DMS153 treated with DMSO at 0.1 percent for 48 hours (cell line): ENCODE measurements at regions not wholly inside any gene's neighbourhood (a gene's known extent, or its start where the extent isn't known, plus 50 kb on each side); places are given as distances from the start of the nearest gene placed in this dataset.
A peak's percentile ranks its signal among the peaks of the same experiment; 100 is the strongest.

Experiments used
- DNase-seq: peaks from one replicate; lab custom pipeline; 2025; ENCODE audit not compliant: unreplicated experiment; lab: John Stamatoyannopoulos, UW

- no peak for DNase-seq
These were observed 144.9 kb upstream of the RGS17 start for GRCh38 chr6:153275997-153276396.

GRCh38 chr6:153272201-153272980 lies 141.3 kb upstream of the RGS17 start:
- DNase-seq = no peak

GRCh38 chr6:153263489-153263888 lies 132.4 kb upstream of the RGS17 start:
- no peak for DNase-seq

- no peak for DNase-seq
These were observed 120.2 kb upstream of the RGS17 start for GRCh38 chr6:153251326-153251725.

GRCh38 chr6:153237670-153238069 lies 106.6 kb upstream of the RGS17 start:
- no peak for DNase-seq

GRCh38 chr6:153231048-153231646 lies 100.1 kb upstream of the RGS17 start:
- DNase-seq = peak; percentile 38

GRCh38 chr6:153218184-153218792 lies 87.2 kb upstream of the RGS17 start:
- no peak for DNase-seq

GRCh38 chr6:153216789-153217188 lies 85.7 kb upstream of the RGS17 start:
- no peak for DNase-seq

GRCh38 chr6:153215242-153215641 lies 84.2 kb upstream of the RGS17 start:
- DNase-seq = no peak

- no peak for DNase-seq
These were observed 83.4 kb upstream of the RGS17 start for GRCh38 chr6:153214436-153214835.

GRCh38 chr6:153210083-153210482 lies 79.0 kb upstream of the RGS17 start:
- no peak for DNase-seq

GRCh38 chr6:153208706-153209105 lies 77.6 kb upstream of the RGS17 start:
- no peak for DNase-seq

GRCh38 chr6:153207617-153208016 lies 76.5 kb upstream of the RGS17 start:
- no peak for DNase-seq

- no peak for DNase-seq
These were observed 75.9 kb upstream of the RGS17 start for GRCh38 chr6:153207006-153207405.

- no peak for DNase-seq
These were observed 62.1 kb upstream of the RGS17 start for GRCh38 chr6:153192943-153193885.

GRCh38 chr6:153183925-153184324 lies 52.8 kb upstream of the RGS17 start:
- no peak for DNase-seq
